ENCODE measurements at regions not wholly inside any gene's neighbourhood (a gene's known extent, or its start where the extent isn't known, plus 50 kb on each side); places are given as distances from the start of the nearest gene placed in this dataset.
"Not testable (repeated sequence)": the region's sequence is repeated elsewhere in the genome, so short reads cannot be mapped to it uniquely, and the experiment has no call there.

DNA sequence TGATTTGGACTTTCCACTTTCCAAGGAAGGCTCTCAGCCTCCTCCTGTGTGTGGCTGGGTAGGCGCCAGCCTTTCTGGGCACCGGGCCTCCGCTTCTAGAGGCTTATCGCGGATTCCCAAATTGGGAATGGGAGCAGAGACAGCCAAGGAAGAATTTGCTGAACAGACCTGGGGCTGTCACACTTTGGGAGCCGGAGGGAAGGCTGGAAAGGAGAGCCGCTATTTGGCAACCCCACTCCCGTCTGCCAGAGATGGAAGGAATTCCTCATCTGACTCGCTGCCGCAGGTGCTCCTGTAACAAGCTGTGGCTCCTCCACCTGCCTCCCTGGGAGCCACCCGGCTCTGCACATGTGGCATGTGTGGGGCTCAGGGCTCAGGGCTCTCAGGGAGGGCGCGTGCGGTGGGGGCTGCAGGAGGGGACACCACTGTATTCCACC lies 50.8 kb upstream of the ECHDC3 start:
- no peak for DNase-seq (ENCODE audit: low read depth in 2 of 2)
- TF ChIP-seq, protein P1, sequence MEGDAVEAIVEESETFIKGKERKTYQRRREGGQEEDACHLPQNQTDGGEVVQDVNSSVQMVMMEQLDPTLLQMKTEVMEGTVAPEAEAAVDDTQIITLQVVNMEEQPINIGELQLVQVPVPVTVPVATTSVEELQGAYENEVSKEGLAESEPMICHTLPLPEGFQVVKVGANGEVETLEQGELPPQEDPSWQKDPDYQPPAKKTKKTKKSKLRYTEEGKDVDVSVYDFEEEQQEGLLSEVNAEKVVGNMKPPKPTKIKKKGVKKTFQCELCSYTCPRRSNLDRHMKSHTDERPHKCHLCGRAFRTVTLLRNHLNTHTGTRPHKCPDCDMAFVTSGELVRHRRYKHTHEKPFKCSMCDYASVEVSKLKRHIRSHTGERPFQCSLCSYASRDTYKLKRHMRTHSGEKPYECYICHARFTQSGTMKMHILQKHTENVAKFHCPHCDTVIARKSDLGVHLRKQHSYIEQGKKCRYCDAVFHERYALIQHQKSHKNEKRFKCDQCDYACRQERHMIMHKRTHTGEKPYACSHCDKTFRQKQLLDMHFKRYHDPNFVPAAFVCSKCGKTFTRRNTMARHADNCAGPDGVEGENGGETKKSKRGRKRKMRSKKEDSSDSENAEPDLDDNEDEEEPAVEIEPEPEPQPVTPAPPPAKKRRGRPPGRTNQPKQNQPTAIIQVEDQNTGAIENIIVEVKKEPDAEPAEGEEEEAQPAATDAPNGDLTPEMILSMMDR (IDR thresholded peaks at IDR 0.05; ENCODE audit: low read depth, low read length), result no peak
- no peak overlapping the region for H3K4me3 ChIP-seq (replicated peaks in 1 of 2; ENCODE audit: low read depth in 2 of 2, low read length in 2 of 2)

DNA sequence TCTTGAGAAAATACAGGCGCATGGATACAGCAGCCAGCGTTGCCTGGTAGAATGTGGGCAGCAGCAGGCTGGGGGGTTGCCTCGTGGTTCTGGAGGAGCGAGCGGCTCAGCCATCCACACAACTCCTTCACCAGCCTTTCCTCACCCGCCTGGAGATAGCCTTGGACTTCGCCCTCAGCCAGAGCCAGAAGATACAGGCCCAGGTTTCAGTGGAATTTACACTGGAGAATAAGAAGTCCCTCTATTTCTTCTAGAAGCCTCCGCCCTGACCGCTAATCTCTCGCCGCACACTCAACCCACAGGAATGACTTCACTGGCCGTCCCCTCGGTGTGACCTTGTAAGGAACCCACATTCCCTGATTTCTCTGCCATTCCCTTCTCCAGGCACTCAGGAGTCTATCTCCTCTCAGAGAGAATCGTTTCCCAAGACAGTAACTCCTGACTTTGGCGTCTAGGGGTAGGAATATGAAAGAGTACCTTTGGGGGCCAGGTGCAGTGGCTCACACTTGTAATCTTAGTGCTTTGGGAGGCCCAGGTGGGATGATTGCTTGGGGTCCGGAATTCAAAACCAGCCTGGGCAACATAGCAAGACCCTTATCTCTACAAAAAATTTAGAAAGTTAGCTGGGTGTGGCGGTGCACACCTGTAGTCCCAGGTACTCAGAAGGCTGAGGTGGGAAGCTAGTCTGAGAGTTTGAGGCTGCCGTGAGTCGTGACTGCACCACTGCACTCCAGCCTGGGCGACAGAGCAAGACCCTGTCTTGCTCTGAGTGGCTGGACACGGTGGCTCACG lies 52.0 kb upstream of the ECHDC3 start:
- no peak for DNase-seq (ENCODE audit: low read depth in 2 of 2)
- TF ChIP-seq, protein P1 (IDR thresholded peaks at IDR 0.05; ENCODE audit: low read depth, low read length), result no peak
- no peak overlapping the region for H3K4me3 ChIP-seq (replicated peaks in 1 of 2; ENCODE audit: low read depth in 2 of 2, low read length in 2 of 2)

DNA sequence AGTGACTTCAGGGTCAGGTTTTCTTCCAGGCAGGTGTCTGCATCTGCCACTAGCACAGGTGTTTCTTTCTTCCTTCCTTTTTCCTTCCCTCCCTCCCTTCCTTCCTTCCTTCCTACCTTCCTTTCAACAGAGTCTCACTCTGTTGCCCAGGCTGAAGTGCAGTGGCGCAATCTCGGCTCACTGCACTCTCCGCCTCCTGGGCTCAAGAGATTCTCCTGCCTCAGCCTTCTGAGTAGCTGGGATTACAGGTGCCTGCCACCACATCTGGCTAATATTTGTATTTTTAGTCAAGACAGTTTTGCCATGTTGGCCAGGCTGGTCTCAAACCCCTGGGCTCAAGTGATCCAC lies 53.8 kb upstream of the ECHDC3 start:
- DNase-seq (ENCODE audit: low read depth in 2 of 2); H3K4me3 ChIP-seq (replicated peaks in 1 of 2; ENCODE audit: low read depth in 2 of 2, low read length in 2 of 2): not testable (repeated sequence)

DNA sequence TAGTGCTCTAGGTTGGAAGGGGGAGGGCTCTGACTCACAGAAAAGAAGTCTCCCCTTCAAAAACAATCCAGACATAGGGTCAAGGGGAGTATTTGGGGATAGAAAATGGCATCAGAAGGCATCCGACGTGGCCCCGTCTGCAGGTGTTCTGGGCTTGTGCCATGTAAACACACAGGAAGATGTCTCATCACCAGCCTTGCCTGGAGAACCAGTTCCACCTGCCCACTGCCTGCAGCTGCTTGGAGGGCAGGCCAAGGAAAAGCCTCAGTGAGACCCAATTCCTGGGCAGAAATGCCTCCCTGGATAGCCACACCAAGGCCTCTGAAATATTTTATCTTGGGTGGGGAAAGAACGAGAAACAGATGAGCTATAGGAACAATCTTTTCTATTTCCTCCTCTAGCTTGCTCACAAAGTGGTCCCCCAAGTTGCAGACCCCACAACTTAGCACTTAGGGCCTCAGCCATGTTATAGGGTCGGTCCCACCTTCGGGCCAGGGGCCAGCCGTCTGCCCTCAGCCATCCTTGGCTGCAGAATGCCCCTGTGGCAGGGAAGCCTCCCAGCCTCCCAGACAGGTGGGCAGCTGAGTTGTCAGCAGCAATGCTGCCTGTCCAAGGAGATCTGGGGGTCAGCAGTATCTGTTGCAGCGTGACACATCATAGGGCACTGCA lies 54.3 kb upstream of the ECHDC3 start:
- no peak for DNase-seq (ENCODE audit: low read depth in 2 of 2)
- H3K4me3 ChIP-seq (replicated peaks in 1 of 2; ENCODE audit: low read depth in 2 of 2, low read length in 2 of 2), result no peak overlapping the region
- TF ChIP-seq, protein P1 (IDR thresholded peaks at IDR 0.05; ENCODE audit: low read depth, low read length), result no peak

GRCh38 chr10:11687357-11687771 lies 54.8 kb upstream of the ECHDC3 start:
- DNase-seq (ENCODE audit: low read depth in 2 of 2), result no peak
- TF ChIP-seq, protein P1 (IDR thresholded peaks at IDR 0.05; ENCODE audit: low read depth, low read length), result no peak
- H3K4me3 ChIP-seq (replicated peaks in 1 of 2; ENCODE audit: low read depth in 2 of 2, low read length in 2 of 2), result no peak overlapping the region

GRCh38 chr10:11685787-11686218 lies 56.4 kb upstream of the ECHDC3 start:
- no peak overlapping the region for H3K4me3 ChIP-seq (replicated peaks in 1 of 2; ENCODE audit: low read depth in 2 of 2, low read length in 2 of 2)
- TF ChIP-seq, protein P1 (IDR thresholded peaks at IDR 0.05; ENCODE audit: low read depth, low read length), result no peak
- peak; percentile 60 to 61 for DNase-seq (ENCODE audit: low read depth in 2 of 2)
